Stimulated activated effector memory CD8-positive, alpha-beta T cell treated with anti-CD3 and anti-CD28 coated beads, Interleukin-12 subunit alpha, Interleukin-12 subunit beta, amount 100 ng/mL, for 72 hours (primary cell): ENCODE measurements at regions not wholly inside any gene's neighbourhood (a gene's known extent, or its start where the extent isn't known, plus 50 kb on each side); places are given as distances from the start of the nearest gene placed in this dataset.
"Not testable (repeated sequence)": the region's sequence is repeated elsewhere in the genome, so short reads cannot be mapped to it uniquely, and the experiment has no call there.

Source experiments
- ATAC-seq: fragments of 150-1000 bp; cut with Tn5 transposase; 2 replicates; pipeline ENCODE4 v1.10.0; 2021
- DNase-seq, 2 donors: peaks; one replicate each; pipeline ENCODE4 v3.0.0; 2021 to 2022; ENCODE audit warnings: low spot score in 2 of 2
- H3K27ac Mint-ChIP-seq: one replicate; pipeline ENCODE4 v1.8.0; 2022; ENCODE audit warnings: mild to moderate bottlenecking, mixed read lengths
- H3K36me3 Mint-ChIP-seq: one replicate; pipeline ENCODE4 v1.8.0; 2022; ENCODE audit warnings: mild to moderate bottlenecking, mixed read lengths
- H3K4me1 Mint-ChIP-seq: one replicate; pipeline ENCODE4 v1.8.0; 2022; ENCODE audit warnings: mixed read lengths
- H3K4me3 Mint-ChIP-seq: one replicate; pipeline ENCODE4 v1.8.0; 2022; ENCODE audit warnings: mild to moderate bottlenecking, mixed read lengths
- H3K9me3 Mint-ChIP-seq: one replicate; pipeline ENCODE4 v1.8.0; 2022; ENCODE audit warnings: mixed read lengths

DNA sequence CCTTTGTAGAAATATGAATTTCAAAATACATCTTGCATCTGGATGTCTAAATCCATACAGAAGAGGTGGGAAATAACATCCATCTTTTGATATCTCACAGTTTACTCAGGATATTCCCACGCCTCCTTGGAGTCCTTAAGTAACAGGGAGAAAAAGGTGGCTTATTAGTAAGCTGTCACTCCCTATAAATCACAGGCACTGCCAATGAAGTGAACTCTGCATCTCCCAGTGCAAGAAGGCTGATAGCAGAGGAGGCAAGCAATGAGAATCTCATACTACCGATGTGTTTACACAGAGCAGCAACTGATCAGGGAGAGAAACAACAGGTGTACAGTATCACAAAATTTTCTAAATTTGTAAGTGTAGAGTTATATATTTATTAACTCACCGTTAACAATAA, 551.8 kb downstream of the NXPH1 start:
- no peak for DNase-seq
- H3K9me3 Mint-ChIP-seq = peaks cover 10% of the 10 kb centered on the region
- no peaks in the 10 kb centered on the region for H3K4me1 Mint-ChIP-seq

DNA sequence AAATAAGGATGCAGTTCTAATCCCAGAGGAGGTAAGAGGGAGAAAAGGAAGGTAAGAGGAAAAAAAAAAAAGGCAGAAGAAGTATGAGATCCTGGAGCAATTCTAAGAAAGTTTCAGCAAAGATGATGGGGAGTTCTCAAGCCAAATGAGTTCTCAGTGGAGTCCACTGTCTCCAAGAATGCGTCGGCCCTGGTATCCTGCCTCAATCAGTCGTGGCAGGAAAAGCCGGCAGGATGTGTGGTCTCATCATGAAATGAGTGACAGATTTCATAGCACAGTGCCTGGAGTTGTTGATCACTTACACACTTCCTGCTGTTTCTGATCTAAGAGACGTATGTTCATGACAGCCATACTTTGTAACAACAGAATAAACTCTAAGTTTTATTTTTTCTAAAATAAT, 554.9 kb downstream of the NXPH1 start:
- Mint-ChIP-seq H3K36me3 (no peaks in the 10 kb centered on the region), H3K4me1 (no peaks in the 10 kb centered on the region)

More for the DNA sequence above, 551.8 kb downstream of the NXPH1 start:
- ATAC-seq = no peak
- H3K4me3 Mint-ChIP-seq = no peak overlapping the region
- H3K36me3 Mint-ChIP-seq = no peaks in the 10 kb centered on the region
- H3K27ac Mint-ChIP-seq = no peak overlapping the region

DNA sequence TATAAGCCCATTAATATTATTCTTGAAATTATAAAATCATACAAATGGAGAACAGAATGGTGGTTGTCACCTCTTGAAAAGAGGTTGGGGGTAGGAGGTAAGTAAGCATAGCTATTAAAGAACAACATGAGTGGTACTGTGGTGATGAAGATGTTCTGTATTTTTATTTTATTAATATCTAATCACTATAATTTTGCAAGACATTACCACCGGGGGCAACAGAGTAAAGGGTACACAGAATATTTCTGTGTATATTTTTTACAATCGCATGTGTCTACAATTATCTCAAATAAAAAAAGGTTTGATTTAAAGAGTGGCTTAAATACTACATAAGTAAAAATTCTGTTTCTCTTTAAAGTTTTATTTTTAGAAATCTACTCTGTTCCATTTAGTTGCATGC, 557.8 kb downstream of the NXPH1 start:
- Mint-ChIP-seq H3K4me1 (no peaks in the 10 kb centered on the region), H3K4me3 (no peak overlapping the region), H3K27ac (no peak overlapping the region), H3K9me3 (peaks cover 19% of the 10 kb centered on the region), H3K36me3 (no peaks in the 10 kb centered on the region)
- DNase-seq (no peak), ATAC-seq (no peak)

More for the DNA sequence above, 554.9 kb downstream of the NXPH1 start:
- DNase-seq (no peak), ATAC-seq (no peak)
- Mint-ChIP-seq H3K27ac (no peak overlapping the region), H3K4me3 (no peak overlapping the region), H3K9me3 (peaks cover 14% of the 10 kb centered on the region)

DNA sequence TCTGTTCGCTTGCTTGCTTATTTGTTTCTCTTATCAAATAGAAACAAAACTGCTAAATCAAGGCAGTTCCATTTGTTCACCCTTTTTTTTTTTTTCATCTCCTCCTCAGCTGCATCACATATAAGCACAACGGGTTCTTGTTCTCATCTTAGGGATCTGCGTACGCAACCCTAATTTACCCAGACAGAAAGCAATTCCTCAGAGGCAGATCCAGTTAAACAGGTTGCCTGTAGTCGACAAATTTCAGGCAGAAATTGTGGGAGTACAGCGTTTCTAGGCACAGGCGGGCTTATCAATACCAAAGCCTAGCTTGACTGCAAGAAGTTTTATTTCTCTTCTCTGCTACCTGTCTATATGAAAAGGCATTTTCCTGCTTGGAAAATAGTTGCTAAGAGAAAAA, 565.4 kb downstream of the NXPH1 start:
- H3K36me3 Mint-ChIP-seq = no peaks in the 10 kb centered on the region
- ATAC-seq (no peak), DNase-seq (no peak)
- no peak overlapping the region for H3K27ac Mint-ChIP-seq
- no peaks in the 10 kb centered on the region for H3K4me1 Mint-ChIP-seq
- no peak overlapping the region for H3K4me3 Mint-ChIP-seq
- peaks cover 10% of the 10 kb centered on the region for H3K9me3 Mint-ChIP-seq

DNA sequence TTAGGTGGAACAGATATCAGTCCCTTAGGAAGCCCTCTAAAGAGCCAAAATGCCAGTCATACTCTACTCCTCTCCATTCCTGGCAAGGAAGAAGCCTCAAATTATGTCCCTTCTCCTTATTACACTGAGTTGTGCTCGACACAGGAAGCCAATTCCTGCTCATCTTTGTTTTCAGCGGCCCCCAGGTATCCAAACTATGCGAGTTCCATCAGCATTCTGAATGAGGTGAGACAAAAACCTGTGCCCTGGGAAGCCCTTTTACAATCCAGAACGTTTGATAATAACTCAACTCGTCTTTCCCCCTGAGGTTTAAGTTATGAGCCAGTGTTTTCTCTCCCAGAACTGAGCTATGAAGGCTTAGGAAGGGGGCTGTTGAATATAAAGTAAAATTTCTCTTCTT, 580.5 kb downstream of the NXPH1 start:
- Mint-ChIP-seq H3K4me1 (no peaks in the 10 kb centered on the region), H3K4me3 (no peak overlapping the region), H3K27ac (no peak overlapping the region), H3K9me3 (peaks cover 28% of the 10 kb centered on the region), H3K36me3 (no peaks in the 10 kb centered on the region)
- DNase-seq (no peak), ATAC-seq (no peak)

DNA sequence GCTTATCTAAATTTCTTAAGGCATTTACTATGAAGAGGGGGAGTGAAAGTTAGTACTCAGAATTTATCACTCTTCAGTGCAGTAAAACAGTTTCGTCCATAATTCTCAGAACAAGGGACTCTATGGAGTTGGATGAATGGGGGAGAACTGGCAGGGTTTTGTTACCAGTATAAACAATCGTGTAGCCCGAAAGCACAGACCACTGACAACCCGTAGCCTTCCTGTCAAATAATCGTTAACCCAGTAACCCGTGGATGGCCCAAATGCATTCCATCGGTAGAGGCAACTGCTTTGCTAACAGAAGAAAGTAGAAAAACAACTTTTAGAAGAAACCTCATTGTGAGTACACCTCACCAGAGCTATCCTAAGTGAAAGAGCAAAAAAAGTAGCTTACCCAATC, 583.9 kb downstream of the NXPH1 start:
- H3K27ac Mint-ChIP-seq = no peak overlapping the region
- no peaks in the 10 kb centered on the region for H3K4me1 Mint-ChIP-seq
- DNase-seq (no peak), ATAC-seq (no peak)
- peaks cover 23% of the 10 kb centered on the region for H3K9me3 Mint-ChIP-seq
- no peaks in the 10 kb centered on the region for H3K36me3 Mint-ChIP-seq
- H3K4me3 Mint-ChIP-seq = no peak overlapping the region

DNA sequence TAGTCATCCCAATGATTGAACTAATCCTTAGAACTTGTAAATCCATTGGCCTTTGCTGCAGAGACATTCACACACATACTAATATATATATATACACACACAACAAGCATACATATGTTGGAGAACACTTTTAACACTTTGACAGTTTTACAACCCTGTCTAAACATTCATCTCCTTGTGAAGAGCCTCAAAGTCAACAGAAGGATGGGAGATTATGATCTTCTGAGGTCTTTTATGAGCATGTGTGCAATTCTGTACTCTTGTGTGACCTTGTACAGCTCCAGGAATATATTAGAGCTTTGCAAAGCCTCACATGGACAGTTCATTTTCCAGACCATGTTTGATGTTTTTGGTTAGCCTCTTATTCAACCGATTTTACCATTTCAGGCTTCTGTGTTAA, 589.0 kb downstream of the NXPH1 start:
- no peaks in the 10 kb centered on the region for H3K4me1 Mint-ChIP-seq
- no peak overlapping the region for H3K27ac Mint-ChIP-seq
- ATAC-seq (no peak), DNase-seq (no peak)
- peaks cover 19% of the 10 kb centered on the region for H3K9me3 Mint-ChIP-seq
- no peak overlapping the region for H3K4me3 Mint-ChIP-seq
- no peaks in the 10 kb centered on the region for H3K36me3 Mint-ChIP-seq

DNA sequence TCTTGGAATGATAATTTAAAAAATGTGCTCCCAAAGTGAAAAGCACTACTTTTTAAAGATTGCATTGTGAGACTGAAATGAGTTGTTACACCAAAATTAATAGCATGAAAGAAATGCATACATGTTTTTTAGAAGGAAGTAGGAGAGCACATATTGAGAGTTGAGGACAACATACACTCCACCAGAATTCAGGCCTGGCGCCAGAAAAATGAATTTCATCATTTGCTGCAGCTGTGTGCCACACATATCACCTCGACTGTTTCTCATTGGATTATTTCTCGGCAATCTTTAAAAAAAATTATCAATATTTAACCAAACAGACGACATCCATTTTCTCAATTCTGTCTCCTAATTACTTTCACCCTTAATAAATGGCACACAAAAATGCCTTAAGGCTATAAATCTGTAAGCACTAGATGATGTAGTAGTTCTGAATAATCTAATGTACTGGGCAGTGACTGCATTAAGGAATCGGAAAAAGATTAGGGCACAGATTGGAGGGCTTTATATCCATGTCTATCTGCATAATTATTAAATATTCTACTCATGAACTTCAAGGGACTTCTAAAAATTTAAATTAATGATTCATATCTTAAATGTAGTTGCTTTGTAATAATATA, 590.4 kb downstream of the NXPH1 start:
- H3K4me1 Mint-ChIP-seq = no peaks in the 10 kb centered on the region
- no peak overlapping the region for H3K27ac Mint-ChIP-seq
- no peak for DNase-seq
- H3K9me3 Mint-ChIP-seq = peaks cover 23% of the 10 kb centered on the region
- no peaks in the 10 kb centered on the region for H3K36me3 Mint-ChIP-seq
- ATAC-seq = no peak
- H3K4me3 Mint-ChIP-seq = no peak overlapping the region

DNA sequence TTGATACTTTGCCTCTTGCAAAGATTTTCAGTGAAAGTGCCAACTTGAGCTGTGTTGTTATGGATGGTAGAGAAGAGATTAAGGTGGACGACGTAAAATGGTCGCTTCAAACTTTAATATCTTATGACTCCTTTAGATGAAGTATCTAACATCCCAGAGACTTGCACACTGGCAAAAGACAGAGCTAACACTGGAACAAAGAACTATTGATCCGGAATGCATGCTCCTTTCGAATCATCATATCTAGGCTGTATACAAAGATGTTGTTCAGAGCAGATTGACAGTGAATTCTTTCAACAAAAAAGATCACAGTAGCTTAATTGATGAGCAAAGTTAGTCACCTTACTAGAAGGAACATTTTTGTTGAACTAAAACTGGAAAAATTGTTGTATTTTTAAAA, 592.7 kb downstream of the NXPH1 start:
- DNase-seq (no peak), ATAC-seq (no peak)
- Mint-ChIP-seq H3K9me3 (peaks cover 20% of the 10 kb centered on the region), H3K27ac (no peak overlapping the region), H3K4me3 (no peak overlapping the region), H3K4me1 (no peaks in the 10 kb centered on the region), H3K36me3 (no peaks in the 10 kb centered on the region)

DNA sequence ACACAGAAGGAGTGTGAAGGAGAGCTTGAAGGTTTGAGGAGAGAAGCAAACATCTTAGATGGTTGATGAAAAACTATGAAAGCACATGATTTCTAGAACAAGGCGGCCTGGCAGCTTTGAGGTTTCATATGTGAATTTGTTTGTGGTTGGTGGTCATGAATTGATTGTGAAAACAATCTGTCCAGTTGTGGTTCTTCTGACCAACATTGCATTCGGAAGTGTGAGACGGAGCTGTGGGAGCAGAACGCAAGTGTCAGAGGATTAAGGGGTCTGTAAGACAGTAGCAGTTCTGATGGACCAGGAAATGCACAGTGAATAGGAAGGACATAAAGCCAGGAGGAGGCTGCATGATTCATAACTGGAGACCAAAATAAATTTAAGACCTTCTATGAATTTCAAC, 594.6 kb downstream of the NXPH1 start:
- H3K4me1 Mint-ChIP-seq = no peaks in the 10 kb centered on the region
- peaks cover 19% of the 10 kb centered on the region for H3K9me3 Mint-ChIP-seq
- DNase-seq (no peak), ATAC-seq (no peak)
- H3K4me3 Mint-ChIP-seq = no peak overlapping the region
- H3K36me3 Mint-ChIP-seq = no peaks in the 10 kb centered on the region
- no peak overlapping the region for H3K27ac Mint-ChIP-seq

DNA sequence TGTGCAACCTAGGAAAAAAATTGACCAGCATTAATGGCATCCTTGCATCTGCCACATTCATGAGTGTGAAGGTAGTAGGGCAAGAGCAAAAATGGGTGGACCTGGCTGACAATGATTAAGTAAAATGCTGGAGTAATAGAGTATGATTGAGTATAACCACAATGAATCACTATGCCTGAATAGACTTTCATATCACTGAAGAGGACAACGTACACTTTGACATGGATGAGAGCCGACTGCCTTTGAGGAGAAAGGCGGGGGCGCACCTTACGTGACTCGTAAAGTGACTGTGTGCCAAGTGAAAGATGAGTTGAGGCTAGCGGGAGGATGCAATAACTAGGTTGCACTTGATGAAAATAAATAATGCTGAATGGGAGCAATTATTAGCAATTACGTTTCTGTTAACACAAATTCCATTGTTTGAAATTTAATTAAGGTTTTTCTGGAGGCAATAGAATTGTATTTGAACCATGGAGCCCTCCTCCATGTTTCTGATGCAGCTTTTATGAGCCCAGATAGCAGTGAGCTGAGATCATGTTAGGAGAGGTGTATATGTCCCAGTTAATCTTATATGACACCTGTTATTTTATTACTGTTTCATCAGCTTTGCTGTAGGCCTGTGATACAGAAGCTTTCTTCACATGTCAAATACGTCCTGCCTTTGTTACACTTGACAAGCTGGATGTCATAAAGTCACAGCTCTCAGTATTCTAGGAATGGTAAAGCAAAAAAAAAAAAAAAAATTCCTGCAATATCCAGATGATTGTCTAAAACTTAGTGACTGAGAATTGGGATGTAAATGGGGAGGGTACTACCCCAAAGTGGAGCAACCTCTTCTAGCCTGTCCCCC, 596.5 kb downstream of the NXPH1 start:
- Mint-ChIP-seq H3K27ac (no peak overlapping the region), H3K9me3 (peaks cover 17% of the 10 kb centered on the region), H3K4me1 (no peaks in the 10 kb centered on the region), H3K36me3 (no peaks in the 10 kb centered on the region), H3K4me3 (no peak overlapping the region)
- DNase-seq (no peak), ATAC-seq (no peak)

DNA sequence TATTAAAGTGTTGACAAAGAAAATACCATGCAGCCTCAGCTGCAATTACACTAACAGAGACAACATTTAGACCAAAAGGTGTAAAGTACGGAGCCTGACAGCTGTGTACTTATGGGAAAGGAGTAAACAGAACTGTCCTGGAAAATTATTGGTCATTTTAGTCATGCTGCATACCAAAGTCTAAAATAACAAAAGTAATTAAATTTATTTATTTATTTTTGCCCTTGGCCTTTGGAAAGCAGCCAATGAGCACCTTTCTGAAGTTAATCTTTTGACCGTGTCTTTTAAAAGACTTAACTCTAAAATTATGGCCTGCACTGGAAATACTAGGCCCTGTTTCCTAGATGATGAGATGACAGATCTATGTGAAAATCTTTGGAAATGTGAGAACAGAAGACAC, 597.6 kb downstream of the NXPH1 start:
- Mint-ChIP-seq H3K4me3 (no peak overlapping the region), H3K9me3 (peaks cover 17% of the 10 kb centered on the region), H3K27ac (no peak overlapping the region), H3K36me3 (no peaks in the 10 kb centered on the region), H3K4me1 (no peaks in the 10 kb centered on the region)
- no peak for ATAC-seq
- no peak for DNase-seq

DNA sequence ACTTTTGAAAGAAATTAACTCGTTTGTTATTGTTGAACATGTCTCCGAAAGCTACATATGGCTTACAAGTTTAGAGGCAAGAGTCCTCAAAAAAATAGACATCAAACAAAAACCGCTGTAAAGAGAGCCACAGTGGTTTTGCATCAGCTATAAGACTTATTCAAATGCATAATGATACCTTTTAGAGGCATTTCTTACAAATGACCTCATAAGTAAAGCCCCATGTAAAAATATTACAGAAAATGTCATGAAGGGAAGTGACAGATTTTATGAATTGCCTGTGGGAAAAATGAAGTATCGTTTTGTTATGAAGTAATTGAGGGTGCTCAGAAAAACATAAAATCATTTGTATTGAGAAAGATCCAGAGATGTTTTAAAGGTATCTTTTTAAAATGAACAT, 598.0 kb downstream of the NXPH1 start:
- Mint-ChIP-seq H3K27ac (no peak overlapping the region), H3K4me3 (no peak overlapping the region), H3K9me3 (peaks cover 17% of the 10 kb centered on the region), H3K4me1 (no peaks in the 10 kb centered on the region), H3K36me3 (no peaks in the 10 kb centered on the region)
- ATAC-seq = no peak
- no peak for DNase-seq

DNA sequence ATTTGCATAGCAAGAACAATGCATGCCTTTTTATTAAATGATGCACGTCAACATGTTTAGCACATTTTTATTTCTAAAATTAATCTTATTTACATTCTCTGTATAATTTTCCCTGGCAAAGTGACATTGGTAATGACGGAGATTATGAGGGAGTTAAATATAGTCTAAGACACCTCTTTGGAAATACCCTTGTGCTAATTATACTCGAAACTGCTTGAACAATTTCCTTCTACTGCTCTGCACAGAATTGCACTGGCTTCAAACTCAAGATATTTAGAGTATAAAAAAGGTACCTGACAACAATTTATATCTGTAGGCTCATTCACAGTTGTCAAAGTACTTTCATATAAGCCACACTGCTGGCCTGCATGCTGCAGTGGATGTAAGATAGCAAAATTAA, 602.7 kb downstream of the NXPH1 start:
- H3K4me3 Mint-ChIP-seq = no peak overlapping the region
- no peak overlapping the region for H3K27ac Mint-ChIP-seq
- no peaks in the 10 kb centered on the region for H3K36me3 Mint-ChIP-seq
- ATAC-seq (no peak), DNase-seq (no peak)
- peaks cover 7% of the 10 kb centered on the region for H3K9me3 Mint-ChIP-seq
- no peaks in the 10 kb centered on the region for H3K4me1 Mint-ChIP-seq

DNA sequence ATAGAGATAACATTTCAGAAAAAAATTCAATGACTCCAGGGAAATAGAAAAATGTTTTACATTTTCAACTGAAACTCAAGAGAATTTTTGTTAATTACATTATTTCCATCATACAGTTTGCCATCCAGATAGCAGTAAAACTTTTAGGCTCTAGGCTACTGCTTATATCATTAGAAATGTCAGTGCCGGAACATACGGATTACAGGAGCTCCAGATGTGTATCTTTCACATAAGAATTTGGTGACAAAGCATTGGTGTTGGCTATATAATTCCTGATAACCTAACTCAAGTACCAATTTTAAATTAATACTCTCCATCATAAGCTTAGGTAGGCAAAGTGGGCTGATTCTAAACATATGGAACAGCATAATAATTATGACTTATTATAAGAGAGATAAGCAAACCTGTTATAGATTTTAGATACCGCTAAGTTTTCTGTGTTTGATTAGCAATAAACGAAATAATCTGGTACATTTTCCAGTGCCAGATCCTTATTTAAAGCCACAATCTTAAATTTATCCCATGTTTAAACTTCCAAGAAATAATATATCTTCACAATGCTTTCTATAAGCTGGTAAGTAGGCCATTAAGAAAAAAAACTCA, 637.9 kb downstream of the NXPH1 start:
- H3K36me3 Mint-ChIP-seq = no peaks in the 10 kb centered on the region
- H3K9me3 Mint-ChIP-seq = peaks cover 22% of the 10 kb centered on the region
- H3K4me3 Mint-ChIP-seq = no peak overlapping the region
- no peak for DNase-seq
- ATAC-seq = no peak
- no peak overlapping the region for H3K27ac Mint-ChIP-seq
- no peaks in the 10 kb centered on the region for H3K4me1 Mint-ChIP-seq

DNA sequence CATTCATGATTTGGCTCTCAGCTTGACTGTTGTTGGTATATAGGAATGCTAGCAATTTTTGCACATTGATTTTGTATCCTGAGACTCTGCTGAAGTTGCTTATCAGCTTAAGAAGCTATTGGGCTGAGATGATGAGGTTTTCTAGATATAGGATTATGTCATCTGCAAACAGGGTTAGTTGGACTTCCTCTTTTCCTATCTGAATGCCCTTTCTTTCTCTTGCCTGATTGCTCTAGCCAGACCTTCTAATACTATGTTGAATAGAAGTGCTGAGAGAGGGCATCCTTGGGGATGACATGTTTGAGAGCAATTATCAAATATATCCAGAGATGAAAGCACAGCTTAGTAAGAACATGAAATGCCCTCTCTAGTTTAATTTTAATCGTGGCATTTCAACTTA, 642.4 kb downstream of the NXPH1 start:
- H3K9me3 Mint-ChIP-seq = peaks cover 16% of the 10 kb centered on the region
- not testable (repeated sequence) for ATAC-seq, DNase-seq, H3K4me1 Mint-ChIP-seq, H3K36me3 Mint-ChIP-seq, H3K27ac Mint-ChIP-seq, H3K4me3 Mint-ChIP-seq
